Loucy (cell line): ENCODE measurements at regions not wholly inside any gene's neighbourhood (a gene's known extent, or its start where the extent isn't known, plus 50 kb on each side); places are given as distances from the start of the nearest gene placed in this dataset.
"Not testable (repeated sequence)": the region's sequence is repeated elsewhere in the genome, so short reads cannot be mapped to it uniquely, and the experiment has no call there.

Experiments
- EZH2phosphoT487 ChIP-seq: fragments of 200-600 bp; IDR thresholded peaks from 2 replicates; pipeline ENCODE4 v1.6.1; 2018; ENCODE audit warnings: antibody characterized with exemption, mild to moderate bottlenecking, moderate library complexity, borderline replicate concordance
- TF ChIP-seq, protein P1 (sequence below): fragments of 200-600 bp; sonication (generic); conservative IDR thresholded peaks from 2 replicates; pipeline ENCODE4 v1.5.1; 2014; ENCODE audit warnings: mild to moderate bottlenecking, antibody characterized with exemption, low read length

DNA sequence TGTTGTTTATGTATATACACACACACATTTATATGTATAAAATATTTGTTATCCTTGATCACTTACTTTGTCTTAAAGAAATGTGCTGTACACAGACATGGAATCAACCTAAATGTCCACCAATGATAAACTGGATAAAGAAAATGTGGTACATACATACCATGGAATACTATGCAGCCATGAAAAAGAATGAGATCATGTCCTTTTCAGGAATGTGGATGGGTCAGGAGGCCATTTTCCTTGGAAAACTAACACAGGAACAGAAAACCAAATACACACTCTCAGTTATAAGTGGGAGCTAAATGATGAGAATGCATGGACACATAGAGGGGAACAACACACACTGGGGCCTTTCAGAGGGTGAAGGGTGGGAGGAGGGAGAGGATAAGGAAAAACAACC is 534.7 kb downstream of the FLRT2 start:
- TF ChIP-seq, protein P1, sequence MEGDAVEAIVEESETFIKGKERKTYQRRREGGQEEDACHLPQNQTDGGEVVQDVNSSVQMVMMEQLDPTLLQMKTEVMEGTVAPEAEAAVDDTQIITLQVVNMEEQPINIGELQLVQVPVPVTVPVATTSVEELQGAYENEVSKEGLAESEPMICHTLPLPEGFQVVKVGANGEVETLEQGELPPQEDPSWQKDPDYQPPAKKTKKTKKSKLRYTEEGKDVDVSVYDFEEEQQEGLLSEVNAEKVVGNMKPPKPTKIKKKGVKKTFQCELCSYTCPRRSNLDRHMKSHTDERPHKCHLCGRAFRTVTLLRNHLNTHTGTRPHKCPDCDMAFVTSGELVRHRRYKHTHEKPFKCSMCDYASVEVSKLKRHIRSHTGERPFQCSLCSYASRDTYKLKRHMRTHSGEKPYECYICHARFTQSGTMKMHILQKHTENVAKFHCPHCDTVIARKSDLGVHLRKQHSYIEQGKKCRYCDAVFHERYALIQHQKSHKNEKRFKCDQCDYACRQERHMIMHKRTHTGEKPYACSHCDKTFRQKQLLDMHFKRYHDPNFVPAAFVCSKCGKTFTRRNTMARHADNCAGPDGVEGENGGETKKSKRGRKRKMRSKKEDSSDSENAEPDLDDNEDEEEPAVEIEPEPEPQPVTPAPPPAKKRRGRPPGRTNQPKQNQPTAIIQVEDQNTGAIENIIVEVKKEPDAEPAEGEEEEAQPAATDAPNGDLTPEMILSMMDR, result not testable (repeated sequence)
- TF ChIP-seq EZH2phosphoT487, result not testable (repeated sequence)
